Psoas muscle (tissue), 7 donors: ENCODE measurements at regions not wholly inside any gene's neighbourhood (a gene's known extent, or its start where the extent isn't known, plus 50 kb on each side); places are given as distances from the start of the nearest gene placed in this dataset.

Experiments
- ATAC-seq, 4 donors: fragments of 200-7000 bp; cut with Tn5 transposase; one replicate each; pipeline ENCODE4 v1.9.1; 2020; ENCODE audit warnings: moderate library complexity in 3 of 4, mild to moderate bottlenecking in 2 of 4
- DNase-seq, 2 donors: peaks; one replicate each; pipeline ENCODE4 v3.0.0-alpha.2; 2020
- H3K27ac ChIP-seq: fragments of 200-600 bp; one replicate; pipeline ENCODE4 v1.8.0; 2022
- H3K27me3 ChIP-seq, 3 donors: fragments of 200-600 bp in 1 of 3; one replicate each; pipeline versions ENCODE4 v1.6.1 to v1.8.0; 2013 to 2022; ENCODE audit warnings: low read length in 2 of 3, mild to moderate bottlenecking in 2 of 3, moderate library complexity in 1 of 3; ENCODE audit not compliant: insufficient read depth in 3 of 3
- H3K36me3 ChIP-seq, 2 donors: fragments of 200-600 bp in 1 of 2; one replicate each; pipeline versions ENCODE4 v1.6.1 to v1.8.0; 2013 to 2022; ENCODE audit warnings: low read depth in 1 of 2, mild to moderate bottlenecking in 1 of 2, moderate library complexity in 1 of 2; ENCODE audit not compliant: insufficient read depth in 1 of 2
- H3K4me1 ChIP-seq: fragments of 200-600 bp; one replicate; pipeline ENCODE4 v1.8.0; 2022
- H3K4me3 ChIP-seq: fragments of 200-600 bp; one replicate; pipeline ENCODE4 v1.8.0; 2022; ENCODE audit warnings: mild to moderate bottlenecking
- H3K9me3 ChIP-seq: fragments of 200-600 bp; one replicate; pipeline ENCODE4 v1.8.0; 2022
- WGBS, 3 donors: extraction: QIAGEN DNeasy Blood & Tissue Kit; methylation state at CpG; one replicate each; pipeline versions ENCODE4 v1.1.6 to v1.1.7; 2013; 5-methylcytosine and 5-hydroxymethylcytosine counted together
- intact Hi-C, 2 donors: fragments of 100-400 bp; cut with DNase I; formaldehyde crosslinking; loops; one replicate each; pipeline versions ENCODE4 v1.11.0 to v1.14.2; 2022
- TF ChIP-seq, protein P1 (sequence below): fragments of 200-600 bp; IDR thresholded peaks from one replicate; pipeline ENCODE4 v1.8.0; 2022; ENCODE audit warnings: antibody characterized with exemption
- donor health status: healthy with polysubstance abuse.
- donor health status: DM: no; HTN: no; CAD: no; lungs with moderate emphysema.
- donor health status: Bipolar disorder and iron deficiency.
- donor health status: healthy.
- donor health status: DM: yes; HTN: yes; CAD: no.
- donor health status: DM: no; HTN: no; CAD: no.
- donor health status: DM: yes; HTN: yes; CAD: no.

DNA sequence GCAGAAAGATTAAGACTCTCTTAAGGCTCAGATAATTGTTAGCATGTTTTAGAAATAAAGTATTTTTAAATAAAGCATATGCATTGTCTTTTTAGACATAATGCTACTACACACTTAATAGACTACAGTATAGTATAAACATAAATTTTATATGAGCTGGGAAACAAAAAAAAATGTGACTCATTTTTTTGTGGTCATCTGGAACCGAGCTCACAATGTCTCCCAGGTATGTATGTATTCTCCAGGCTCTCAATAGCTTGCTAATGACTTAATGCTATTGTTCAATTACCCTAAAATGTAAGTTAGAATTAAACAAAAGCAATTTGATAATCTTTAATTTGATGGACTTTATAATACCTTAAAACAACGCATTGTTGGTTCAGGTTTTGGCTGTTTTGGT, 167.2 kb downstream of the NUP35 start:
- ATAC-seq (no peak), DNase-seq (no peak)
- Histone ChIP-seq H3K4me3 (no peak overlapping the region), H3K27ac (no peak overlapping the region), H3K36me3 (no peaks in the 10 kb centered on the region), H3K9me3 (no peaks in the 10 kb centered on the region), H3K27me3 (no peaks in the 10 kb centered on the region), H3K4me1 (no peaks in the 10 kb centered on the region)
- intact Hi-C loops, result no loop called here
- WGBS, 3 donors, result 71 to 91% (median 85%) methylated on average over 2 of the region's 2 CpGs
- TF ChIP-seq, protein P1, sequence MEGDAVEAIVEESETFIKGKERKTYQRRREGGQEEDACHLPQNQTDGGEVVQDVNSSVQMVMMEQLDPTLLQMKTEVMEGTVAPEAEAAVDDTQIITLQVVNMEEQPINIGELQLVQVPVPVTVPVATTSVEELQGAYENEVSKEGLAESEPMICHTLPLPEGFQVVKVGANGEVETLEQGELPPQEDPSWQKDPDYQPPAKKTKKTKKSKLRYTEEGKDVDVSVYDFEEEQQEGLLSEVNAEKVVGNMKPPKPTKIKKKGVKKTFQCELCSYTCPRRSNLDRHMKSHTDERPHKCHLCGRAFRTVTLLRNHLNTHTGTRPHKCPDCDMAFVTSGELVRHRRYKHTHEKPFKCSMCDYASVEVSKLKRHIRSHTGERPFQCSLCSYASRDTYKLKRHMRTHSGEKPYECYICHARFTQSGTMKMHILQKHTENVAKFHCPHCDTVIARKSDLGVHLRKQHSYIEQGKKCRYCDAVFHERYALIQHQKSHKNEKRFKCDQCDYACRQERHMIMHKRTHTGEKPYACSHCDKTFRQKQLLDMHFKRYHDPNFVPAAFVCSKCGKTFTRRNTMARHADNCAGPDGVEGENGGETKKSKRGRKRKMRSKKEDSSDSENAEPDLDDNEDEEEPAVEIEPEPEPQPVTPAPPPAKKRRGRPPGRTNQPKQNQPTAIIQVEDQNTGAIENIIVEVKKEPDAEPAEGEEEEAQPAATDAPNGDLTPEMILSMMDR, result no peak

DNA sequence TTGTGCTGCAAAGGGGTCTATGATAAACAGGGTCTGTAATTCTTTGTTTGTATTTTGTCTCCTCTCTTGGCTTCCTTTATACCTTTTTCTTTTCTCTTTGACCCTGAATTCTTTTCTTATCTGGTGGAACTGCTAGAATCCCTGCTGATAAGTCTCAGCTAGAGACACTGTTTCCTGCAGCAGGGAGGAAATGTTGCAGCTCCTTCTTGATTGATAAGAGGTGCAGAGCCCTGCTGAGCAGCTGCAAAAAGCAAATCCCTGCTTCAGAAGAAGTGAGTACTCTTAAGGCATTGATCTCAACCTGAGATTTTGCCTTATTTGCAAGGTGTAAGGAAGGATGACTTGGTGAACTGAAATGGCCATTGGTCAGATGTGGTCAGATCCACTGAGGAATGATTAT, 167.8 kb downstream of the NUP35 start:
- H3K27ac ChIP-seq, result no peak overlapping the region
- no peaks in the 10 kb centered on the region for H3K27me3 ChIP-seq
- TF ChIP-seq, protein P1, result no peak
- H3K4me1 ChIP-seq, result no peaks in the 10 kb centered on the region
- no peaks in the 10 kb centered on the region for H3K9me3 ChIP-seq
- H3K4me3 ChIP-seq, result no peak overlapping the region
- no peak for DNase-seq
- no peak for ATAC-seq
- intact Hi-C loops, result no loop called here
- H3K36me3 ChIP-seq, result no peaks in the 10 kb centered on the region

DNA sequence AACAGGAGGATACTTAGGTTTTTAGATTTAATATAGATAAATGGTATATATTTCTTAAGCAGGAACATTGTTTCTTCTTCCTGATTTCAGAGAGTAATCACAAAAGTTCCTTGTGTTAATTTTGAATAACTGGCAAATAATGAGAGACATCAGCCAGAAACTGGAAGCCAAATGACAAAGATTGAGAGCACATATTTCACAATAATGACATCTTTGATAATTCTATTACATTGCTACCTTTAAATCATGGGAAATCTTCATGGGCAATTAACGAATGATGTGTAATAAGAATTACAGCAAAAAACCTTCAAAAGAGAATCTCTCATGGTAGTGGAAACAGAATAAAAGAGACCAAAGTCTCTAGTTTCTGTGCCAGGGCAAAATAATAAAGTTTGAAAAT, 215.1 kb downstream of the NUP35 start:
- 77 to 88% (median 82%) methylated on average over 1 of the region's 1 CpG for WGBS, 3 donors
- Histone ChIP-seq H3K27me3 (peaks cover 0 to 2% (median 0%) of the 10 kb centered on the region in 3 donors), H3K4me3 (no peak overlapping the region), H3K9me3 (peaks cover 7% of the 10 kb centered on the region), H3K4me1 (no peaks in the 10 kb centered on the region), H3K27ac (no peak overlapping the region), H3K36me3 (no peaks in the 10 kb centered on the region)
- ATAC-seq (no peak), DNase-seq (no peak)
- intact Hi-C loops, result no loop called here
- TF ChIP-seq, protein P1, result no peak

DNA sequence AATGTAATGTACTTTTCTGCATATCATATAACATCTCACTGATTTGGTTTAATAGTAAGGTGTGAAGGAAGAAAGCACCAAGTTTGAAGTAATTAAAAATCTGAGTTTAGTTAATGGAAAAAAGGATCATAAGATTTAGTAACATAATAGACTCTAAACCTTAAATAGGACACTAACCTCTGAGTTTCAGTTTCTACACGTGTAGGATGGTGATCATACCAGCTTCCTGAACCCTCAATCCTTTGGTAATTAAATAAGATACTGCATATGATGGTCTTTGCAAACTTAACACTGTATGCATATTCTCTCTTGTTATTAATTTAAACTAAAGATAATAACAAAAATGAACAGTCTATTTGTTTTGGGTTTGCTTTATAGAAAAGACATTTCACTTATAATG, 216.8 kb downstream of the NUP35 start:
- TF ChIP-seq, protein P1, result no peak
- no peak overlapping the region for H3K4me3 ChIP-seq
- H3K36me3 ChIP-seq, result no peaks in the 10 kb centered on the region
- WGBS, 3 donors, result 52 to 69% (median 57%) methylated on average over 1 of the region's 1 CpG
- H3K9me3 ChIP-seq, result peaks cover 4% of the 10 kb centered on the region
- no peak overlapping the region for H3K27ac ChIP-seq
- no peak for ATAC-seq
- H3K27me3 ChIP-seq, result peaks cover 0 to 2% (median 0%) of the 10 kb centered on the region in 3 donors
- intact Hi-C loops, result no loop called here
- DNase-seq, result no peak
- no peaks in the 10 kb centered on the region for H3K4me1 ChIP-seq

DNA sequence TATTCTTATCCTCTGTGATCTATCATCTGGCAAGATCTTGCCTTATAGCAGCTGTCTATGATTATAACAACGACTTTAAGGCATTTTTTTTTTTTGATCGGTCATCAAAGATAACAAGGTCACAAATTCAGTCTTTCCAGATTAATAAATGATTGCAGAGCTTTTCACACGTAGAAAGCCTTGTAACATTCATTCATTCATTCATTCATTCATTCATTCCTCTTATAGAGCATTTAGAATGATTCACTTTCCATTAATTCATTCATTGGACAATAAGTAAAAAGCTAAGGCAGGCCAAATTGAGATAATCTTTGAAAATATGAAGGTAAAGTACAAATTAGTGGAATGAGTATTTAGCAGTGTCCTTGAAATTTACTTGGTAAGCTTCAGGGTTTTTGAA, 223.7 kb downstream of the NUP35 start:
- no peaks in the 10 kb centered on the region for H3K9me3 ChIP-seq
- peaks cover 0 to under 1% (median 0%) of the 10 kb centered on the region in 3 donors for H3K27me3 ChIP-seq
- intact Hi-C loops, result no loop called here
- no peaks in the 10 kb centered on the region for H3K36me3 ChIP-seq
- H3K4me3 ChIP-seq, result no peak overlapping the region
- no peak for ATAC-seq
- DNase-seq, result no peak
- TF ChIP-seq, protein P1, result no peak
- H3K4me1 ChIP-seq, result no peaks in the 10 kb centered on the region
- WGBS, 3 donors, result 34 to 56% (median 46%) methylated on average over 3 of the region's 3 CpGs
- H3K27ac ChIP-seq, result no peak overlapping the region
